ENCODE measurements at regions not wholly inside any gene's neighbourhood (a gene's known extent, or its start where the extent isn't known, plus 50 kb on each side); places are given as distances from the start of the nearest gene placed in this dataset.
A peak's percentile ranks its signal among the peaks of the same experiment; 100 is the strongest.
"Not testable (repeated sequence)": the region's sequence is repeated elsewhere in the genome, so short reads cannot be mapped to it uniquely, and the experiment has no call there.

DNA sequence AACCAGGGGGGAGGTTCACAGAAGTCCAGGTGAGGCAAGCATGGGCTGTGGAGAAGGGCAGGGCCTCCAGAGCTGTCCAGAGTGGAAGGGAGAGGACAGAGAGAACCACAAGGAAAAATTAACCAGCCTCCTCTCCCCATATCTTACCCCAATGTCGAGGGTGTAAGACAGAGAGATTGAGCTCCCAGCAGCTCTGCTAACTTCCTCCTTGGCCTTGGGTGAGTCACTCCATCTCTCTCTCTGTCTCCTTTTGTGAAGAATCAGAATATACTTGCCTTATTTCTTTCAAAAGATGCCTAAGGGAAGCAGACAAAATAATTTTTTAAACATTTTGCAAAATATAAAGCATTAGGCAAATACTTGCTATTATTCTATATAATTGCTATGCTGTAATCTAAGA is 58.3 kb upstream of the IYD start:
- no peak for DNase-seq (ENCODE audit: low read depth, low spot score)
- H3K9me3 ChIP-seq (ENCODE audit: control insufficient read depth, low read depth, low read length), result no peaks in the 10 kb centered on the region
- no peaks in the 10 kb centered on the region for H3K4me1 ChIP-seq (ENCODE audit: control insufficient read depth, extremely low read depth, insufficient read depth, low read length)
- no peak for TF ChIP-seq EZH2 (IDR thresholded peaks at IDR 0.05; ENCODE audit: low read length)
- TF ChIP-seq, protein P1, sequence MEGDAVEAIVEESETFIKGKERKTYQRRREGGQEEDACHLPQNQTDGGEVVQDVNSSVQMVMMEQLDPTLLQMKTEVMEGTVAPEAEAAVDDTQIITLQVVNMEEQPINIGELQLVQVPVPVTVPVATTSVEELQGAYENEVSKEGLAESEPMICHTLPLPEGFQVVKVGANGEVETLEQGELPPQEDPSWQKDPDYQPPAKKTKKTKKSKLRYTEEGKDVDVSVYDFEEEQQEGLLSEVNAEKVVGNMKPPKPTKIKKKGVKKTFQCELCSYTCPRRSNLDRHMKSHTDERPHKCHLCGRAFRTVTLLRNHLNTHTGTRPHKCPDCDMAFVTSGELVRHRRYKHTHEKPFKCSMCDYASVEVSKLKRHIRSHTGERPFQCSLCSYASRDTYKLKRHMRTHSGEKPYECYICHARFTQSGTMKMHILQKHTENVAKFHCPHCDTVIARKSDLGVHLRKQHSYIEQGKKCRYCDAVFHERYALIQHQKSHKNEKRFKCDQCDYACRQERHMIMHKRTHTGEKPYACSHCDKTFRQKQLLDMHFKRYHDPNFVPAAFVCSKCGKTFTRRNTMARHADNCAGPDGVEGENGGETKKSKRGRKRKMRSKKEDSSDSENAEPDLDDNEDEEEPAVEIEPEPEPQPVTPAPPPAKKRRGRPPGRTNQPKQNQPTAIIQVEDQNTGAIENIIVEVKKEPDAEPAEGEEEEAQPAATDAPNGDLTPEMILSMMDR (optimal IDR thresholded peaks at IDR 0.05 in 1 of 3, IDR thresholded peaks at IDR 0.05 in 1 of 3, conservative IDR thresholded peaks at IDR 0.05 in 1 of 3; ENCODE audit: extremely low read depth in 1 of 3, insufficient read depth in 2 of 3, low read length in 3 of 3), result no peak
- no peak overlapping the region for H3K27ac ChIP-seq (ENCODE audit: control insufficient read depth, insufficient read depth, low read length)
- FAIRE-seq, result no peak
- no peak overlapping the region for H3K4me3 ChIP-seq (ENCODE audit: control insufficient read depth in 2 of 3, extremely low read depth in 1 of 3, insufficient read depth in 2 of 3, low read depth in 1 of 3, low read length in 3 of 3)
- no peak overlapping the region for H3K9ac ChIP-seq (ENCODE audit: control insufficient read depth, extremely low read depth, insufficient read depth, low read length)
- H4K20me1 ChIP-seq (ENCODE audit: control insufficient read depth, extremely low read depth, insufficient read depth, low read length), result no peaks in the 10 kb centered on the region
- dilution Hi-C loops (cut with MboI; ENCODE audit: extremely low pct_ligation_motif_present, low sequenced_read_pairs), result no loop called here
- H3K4me2 ChIP-seq (ENCODE audit: control insufficient read depth, extremely low read depth, insufficient read depth, low read depth, low read length), result no peak overlapping the region
- no peaks in the 10 kb centered on the region for H3K27me3 ChIP-seq (ENCODE audit: control insufficient read depth, extremely low read depth, insufficient read depth, low read length)
- no peaks in the 10 kb centered on the region for H3K36me3 ChIP-seq (ENCODE audit: control insufficient read depth in 2 of 2, extremely low read depth in 1 of 2, insufficient read depth in 2 of 2, low read length in 2 of 2)
- no peaks in the 10 kb centered on the region for H3K9me1 ChIP-seq (ENCODE audit: control insufficient read depth, extremely low read depth, insufficient read depth, low read length)
- H2AFZ ChIP-seq (ENCODE audit: control insufficient read depth, low read length), result no peak overlapping the region
- H3K79me2 ChIP-seq (ENCODE audit: control insufficient read depth, insufficient read depth, low read length), result no peaks in the 10 kb centered on the region

DNA sequence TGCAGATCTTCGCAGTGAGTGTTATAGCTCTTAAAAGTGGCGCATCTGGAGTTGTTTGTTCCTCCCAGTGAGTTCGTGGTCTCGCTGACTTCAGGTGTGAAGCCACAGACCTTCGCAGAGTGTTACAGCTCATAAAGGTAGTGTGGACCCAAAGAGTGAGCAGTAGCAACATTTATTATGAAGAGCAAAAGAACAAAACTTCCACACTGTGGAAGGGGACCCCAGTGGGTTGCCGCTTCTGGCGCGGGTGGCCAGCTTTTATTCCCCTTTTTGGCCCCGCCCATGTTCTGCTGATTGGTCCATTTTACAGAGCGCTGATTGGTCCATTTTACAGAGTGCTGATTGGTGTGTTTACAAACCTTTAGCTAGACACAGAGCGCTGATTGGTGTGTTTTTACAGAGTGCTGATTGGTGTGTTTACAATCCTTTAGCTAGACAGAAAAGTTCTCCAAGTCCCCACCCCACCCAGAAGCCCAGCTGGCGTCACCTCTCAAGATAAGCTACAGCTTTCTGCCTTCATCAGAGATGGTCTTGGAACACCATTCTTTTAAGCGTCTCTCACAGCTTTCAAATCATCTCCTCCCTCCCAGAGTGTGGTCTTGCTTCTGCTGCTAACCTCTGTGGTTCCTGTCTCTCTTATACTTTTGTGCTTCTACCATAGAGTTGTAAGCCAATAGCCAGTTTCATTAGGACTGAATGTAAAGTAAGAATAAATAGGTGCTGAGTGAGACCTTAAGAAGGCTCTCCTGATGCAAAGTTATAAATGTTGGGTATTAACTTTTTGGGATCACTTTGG is 57.5 kb upstream of the IYD start:
- H2AFZ ChIP-seq (ENCODE audit: control insufficient read depth, low read length); H3K9me3 ChIP-seq (ENCODE audit: control insufficient read depth, low read depth, low read length); H3K4me3 ChIP-seq (ENCODE audit: control insufficient read depth in 2 of 3, extremely low read depth in 1 of 3, insufficient read depth in 2 of 3, low read depth in 1 of 3, low read length in 3 of 3); FAIRE-seq; H3K4me2 ChIP-seq (ENCODE audit: control insufficient read depth, extremely low read depth, insufficient read depth, low read depth, low read length); H3K27ac ChIP-seq (ENCODE audit: control insufficient read depth, insufficient read depth, low read length); DNase-seq (ENCODE audit: low read depth, low spot score); H3K27me3 ChIP-seq (ENCODE audit: control insufficient read depth, extremely low read depth, insufficient read depth, low read length); H3K36me3 ChIP-seq (ENCODE audit: control insufficient read depth in 2 of 2, extremely low read depth in 1 of 2, insufficient read depth in 2 of 2, low read length in 2 of 2); H3K9ac ChIP-seq (ENCODE audit: control insufficient read depth, extremely low read depth, insufficient read depth, low read length); H3K4me1 ChIP-seq (ENCODE audit: control insufficient read depth, extremely low read depth, insufficient read depth, low read length); H3K9me1 ChIP-seq (ENCODE audit: control insufficient read depth, extremely low read depth, insufficient read depth, low read length); H4K20me1 ChIP-seq (ENCODE audit: control insufficient read depth, extremely low read depth, insufficient read depth, low read length); dilution Hi-C loops (cut with MboI; ENCODE audit: extremely low pct_ligation_motif_present, low sequenced_read_pairs); H3K79me2 ChIP-seq (ENCODE audit: control insufficient read depth, insufficient read depth, low read length): not testable (repeated sequence)

DNA sequence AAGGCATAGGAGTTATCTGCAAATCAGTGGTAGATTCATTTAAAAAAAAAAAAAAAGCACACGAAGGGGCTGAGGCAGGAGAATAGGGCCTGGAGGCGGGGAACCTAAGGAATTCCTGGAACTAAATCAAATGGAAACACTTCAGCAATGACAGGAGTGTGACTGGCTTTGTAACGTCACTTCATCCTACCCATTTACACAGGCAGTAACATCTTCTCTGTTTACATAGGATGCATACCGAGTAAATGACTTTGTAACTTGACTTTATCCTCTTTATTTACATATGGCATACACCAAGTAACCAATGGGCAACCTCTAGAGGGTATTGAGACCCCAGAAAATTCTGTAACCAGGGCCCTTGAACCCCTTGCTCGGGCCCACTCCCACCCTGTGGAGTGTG is 56.4 kb upstream of the IYD start:
- no peaks in the 10 kb centered on the region for H3K4me1 ChIP-seq (ENCODE audit: control insufficient read depth, extremely low read depth, insufficient read depth, low read length)
- no peak overlapping the region for H3K27ac ChIP-seq (ENCODE audit: control insufficient read depth, insufficient read depth, low read length)
- H3K9ac ChIP-seq (ENCODE audit: control insufficient read depth, extremely low read depth, insufficient read depth, low read length), result no peak overlapping the region
- H3K79me2 ChIP-seq (ENCODE audit: control insufficient read depth, insufficient read depth, low read length), result no peaks in the 10 kb centered on the region
- no peaks in the 10 kb centered on the region for H3K9me3 ChIP-seq (ENCODE audit: control insufficient read depth, low read depth, low read length)
- H3K36me3 ChIP-seq (ENCODE audit: control insufficient read depth in 2 of 2, extremely low read depth in 1 of 2, insufficient read depth in 2 of 2, low read length in 2 of 2), result no peaks in the 10 kb centered on the region
- no peaks in the 10 kb centered on the region for H3K9me1 ChIP-seq (ENCODE audit: control insufficient read depth, extremely low read depth, insufficient read depth, low read length)
- TF ChIP-seq, protein P1 (optimal IDR thresholded peaks at IDR 0.05 in 1 of 3, IDR thresholded peaks at IDR 0.05 in 1 of 3, conservative IDR thresholded peaks at IDR 0.05 in 1 of 3; ENCODE audit: extremely low read depth in 1 of 3, insufficient read depth in 2 of 3, low read length in 3 of 3), result no peak
- H4K20me1 ChIP-seq (ENCODE audit: control insufficient read depth, extremely low read depth, insufficient read depth, low read length), result no peaks in the 10 kb centered on the region
- dilution Hi-C loops (cut with MboI; ENCODE audit: extremely low pct_ligation_motif_present, low sequenced_read_pairs), result no loop called here
- no peaks in the 10 kb centered on the region for H3K27me3 ChIP-seq (ENCODE audit: control insufficient read depth, extremely low read depth, insufficient read depth, low read length)
- H3K4me2 ChIP-seq (ENCODE audit: control insufficient read depth, extremely low read depth, insufficient read depth, low read depth, low read length), result no peak overlapping the region
- peak; percentile 41 for FAIRE-seq
- H3K4me3 ChIP-seq (ENCODE audit: control insufficient read depth in 2 of 3, extremely low read depth in 1 of 3, insufficient read depth in 2 of 3, low read depth in 1 of 3, low read length in 3 of 3), result no peak overlapping the region
- DNase-seq (ENCODE audit: low read depth, low spot score), result no peak
- no peak overlapping the region for H2AFZ ChIP-seq (ENCODE audit: control insufficient read depth, low read length)
